Erythroblast (primary cell): ENCODE measurements at regions not wholly inside any gene's neighbourhood (a gene's known extent, or its start where the extent isn't known, plus 50 kb on each side); places are given as distances from the start of the nearest gene placed in this dataset.

Experiments
- DNase-seq, 2 experiments: peaks; one replicate each; lab custom pipeline; 2025; lab: John Stamatoyannopoulos, UW
- GATA1 ChIP-seq: IDR thresholded peaks from 2 replicates; pipeline ENCODE4 v1.6.1; 2011; ENCODE audit warnings: low read depth, mild to moderate bottlenecking, control low read depth, low read length, moderate library complexity
- POLR2A ChIP-seq: IDR thresholded peaks from 2 replicates; pipeline ENCODE4 v1.6.1; 2011; ENCODE audit warnings: mild to moderate bottlenecking, low read length

DNA sequence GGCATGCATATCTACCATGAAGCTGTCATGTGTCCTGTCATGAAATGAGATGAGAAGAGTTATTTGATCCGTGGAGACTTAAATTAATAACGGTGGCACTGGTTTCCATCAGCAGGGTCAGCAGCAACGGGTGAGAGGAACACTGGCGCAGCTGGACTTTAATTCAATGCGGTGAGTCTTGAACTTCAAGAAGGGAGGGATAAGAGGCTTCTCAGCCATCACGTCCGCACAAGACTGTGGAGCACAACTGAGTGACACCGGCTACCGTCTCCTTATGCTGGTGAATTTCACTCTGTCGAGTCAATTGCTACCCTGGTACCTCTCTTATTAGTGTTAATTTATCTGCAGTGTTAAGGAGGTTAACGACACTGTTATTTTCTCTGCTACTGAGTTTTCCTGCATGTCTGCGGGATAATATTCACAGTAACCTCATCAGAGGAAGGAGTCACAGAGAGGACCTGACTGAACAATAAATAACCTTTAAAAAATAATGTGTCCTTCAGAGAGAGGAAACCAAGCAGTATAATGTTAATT is 236.8 kb downstream of the EPHA4 start:
- TF ChIP-seq GATA1: no peak
- TF ChIP-seq POLR2A: no peak
- no peak for DNase-seq

DNA sequence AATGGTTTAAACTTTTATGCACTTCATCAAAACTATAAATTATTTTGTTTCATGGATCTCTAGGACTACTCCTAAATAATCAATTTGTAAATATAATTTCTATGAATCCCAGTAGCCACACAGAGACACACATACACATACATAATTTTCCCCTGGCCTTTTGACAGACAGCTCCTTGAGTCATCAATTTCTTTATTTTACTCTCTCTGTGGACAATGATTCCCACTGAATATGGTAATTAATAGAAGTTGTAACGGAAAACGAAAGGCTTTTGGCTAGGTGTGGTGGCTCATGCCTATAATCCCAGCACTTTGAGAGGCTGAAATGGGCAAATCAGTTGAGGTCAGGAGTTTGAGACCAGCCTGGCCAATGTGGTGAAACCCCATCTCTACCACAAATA is 235.1 kb downstream of the EPHA4 start:
- no peak for DNase-seq
- TF ChIP-seq GATA1 (no peak), POLR2A (no peak)

- no peak for DNase-seq
- no peak for TF ChIP-seq POLR2A
- TF ChIP-seq GATA1: no peak
Measured at GRCh38 chr2:221337957-221338685, 234.0 kb downstream of the EPHA4 start.

- TF ChIP-seq POLR2A: no peak
- TF ChIP-seq GATA1: no peak
- no peak for DNase-seq
Measured at GRCh38 chr2:221342388-221342787, 229.7 kb downstream of the EPHA4 start.

- DNase-seq: no peak
- TF ChIP-seq GATA1 (no peak), POLR2A (no peak)
Measured at GRCh38 chr2:221343524-221343923, 228.6 kb downstream of the EPHA4 start.

GRCh38 chr2:221345516-221345915 is 226.6 kb downstream of the EPHA4 start:
- TF ChIP-seq POLR2A (no peak), GATA1 (no peak)
- DNase-seq: no peak

GRCh38 chr2:221346411-221346810 is 225.7 kb downstream of the EPHA4 start:
- DNase-seq: no peak
- no peak for TF ChIP-seq GATA1
- TF ChIP-seq POLR2A: no peak

GRCh38 chr2:221347471-221347870 is 224.6 kb downstream of the EPHA4 start:
- DNase-seq: no peak
- TF ChIP-seq GATA1 (no peak), POLR2A (no peak)

DNA sequence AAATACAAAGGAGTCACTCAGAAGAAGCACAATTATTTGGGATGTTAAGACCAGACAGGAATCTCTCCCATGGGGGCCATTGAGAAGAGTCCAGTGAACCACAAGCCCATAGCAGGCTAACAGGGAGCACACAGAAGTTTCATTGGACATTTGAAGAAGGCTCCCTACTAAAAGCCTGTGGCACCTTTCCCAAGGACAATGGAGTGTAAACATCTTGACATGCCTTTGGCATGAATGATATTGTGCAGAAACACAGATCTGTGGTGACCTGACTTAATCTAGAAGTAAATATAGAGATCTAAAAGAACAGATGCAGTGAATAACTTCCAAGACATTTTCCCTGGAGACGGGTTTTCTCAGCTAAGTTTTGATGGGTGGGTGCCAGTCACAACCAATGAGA is 221.5 kb downstream of the EPHA4 start:
- no peak for DNase-seq

DNA sequence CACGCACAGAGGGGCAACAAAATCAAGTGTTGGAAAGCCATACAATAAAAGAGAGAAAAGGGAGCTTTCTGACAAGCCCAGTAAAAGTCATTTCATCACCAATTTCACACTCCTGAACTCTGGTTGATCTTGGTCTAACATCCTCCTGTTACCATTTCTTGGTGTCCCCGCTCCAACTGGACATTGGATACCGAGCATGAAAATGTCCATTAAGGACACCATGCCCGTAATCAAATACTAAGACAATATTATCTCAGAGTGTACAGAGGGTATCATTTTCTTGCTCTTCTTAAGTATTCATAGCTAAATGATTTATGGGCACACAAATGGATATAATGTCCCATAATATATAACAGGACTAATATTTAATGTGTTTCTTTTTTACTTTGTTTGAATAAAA is 218.9 kb downstream of the EPHA4 start:
- TF ChIP-seq POLR2A (no peak), GATA1 (no peak)
- DNase-seq: no peak

More for the DNA sequence above, 221.5 kb downstream of the EPHA4 start:
- TF ChIP-seq GATA1 (no peak), POLR2A (no peak)

DNA sequence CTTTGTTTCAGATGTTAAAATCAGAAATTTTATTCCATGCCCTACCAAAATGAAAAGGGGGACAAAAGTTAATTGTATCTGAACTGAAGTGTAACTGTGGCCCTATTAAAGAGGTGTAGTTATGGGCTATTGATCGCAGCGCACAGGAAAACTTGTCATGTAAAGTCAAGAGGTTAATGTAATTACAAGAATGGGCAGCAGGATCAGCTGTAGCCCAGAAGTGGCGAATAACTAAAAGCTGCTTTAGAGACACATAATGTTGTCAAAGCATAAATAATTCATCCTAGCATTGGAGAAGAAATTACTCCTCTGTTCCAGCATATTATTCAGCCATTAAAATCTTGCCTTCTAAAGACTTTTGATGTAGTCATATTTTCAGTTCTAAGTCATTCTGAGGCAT is 211.8 kb downstream of the EPHA4 start:
- TF ChIP-seq GATA1 (no peak), POLR2A (no peak)
- DNase-seq: no peak

DNA sequence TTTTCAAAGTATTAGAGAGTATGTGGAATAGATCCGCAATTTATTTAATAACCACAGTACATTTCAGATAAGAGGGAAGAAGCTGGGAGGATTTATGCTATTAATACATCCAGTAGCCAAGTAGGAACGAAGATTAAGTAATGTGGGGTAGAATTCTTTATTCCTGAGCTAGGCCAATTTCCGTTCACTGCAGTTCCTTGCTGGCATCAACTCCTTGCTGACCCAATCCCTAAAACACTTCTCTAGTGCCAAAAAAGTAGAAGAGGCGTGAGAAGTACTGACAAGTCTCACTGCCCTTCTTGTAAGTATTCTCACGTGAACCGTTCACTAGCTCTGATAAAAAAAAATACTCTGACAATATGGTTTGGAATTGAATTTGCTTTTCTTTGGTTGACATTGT is 211.4 kb downstream of the EPHA4 start:
- TF ChIP-seq GATA1 (no peak), POLR2A (no peak)
- DNase-seq: no peak

GRCh38 chr2:221361633-221362032 is 210.5 kb downstream of the EPHA4 start:
- DNase-seq: no peak
- TF ChIP-seq GATA1: no peak
- TF ChIP-seq POLR2A: no peak

- no peak for DNase-seq
- no peak for TF ChIP-seq GATA1
- no peak for TF ChIP-seq POLR2A
Measured at GRCh38 chr2:221364672-221365071, 207.4 kb downstream of the EPHA4 start.
